Urinary bladder (tissue), 3 donors: ENCODE measurements at regions not wholly inside any gene's neighbourhood (a gene's known extent, or its start where the extent isn't known, plus 50 kb on each side); places are given as distances from the start of the nearest gene placed in this dataset.
"Not testable (repeated sequence)": the region's sequence is repeated elsewhere in the genome, so short reads cannot be mapped to it uniquely, and the experiment has no call there.

ENCODE experiments used
- DNase-seq: peaks from one replicate; pipeline ENCODE4 v3.0.0-alpha.2; 2015; ENCODE audit errors: extremely low spot score
- H3K27ac ChIP-seq: one replicate; pipeline ENCODE4 v1.5.1; 2013; ENCODE audit warnings: low read depth, mild to moderate bottlenecking, moderate library complexity
- H3K36me3 ChIP-seq: one replicate; pipeline ENCODE4 v1.6.1; 2013; ENCODE audit warnings: mild to moderate bottlenecking, moderate library complexity; ENCODE audit not compliant: insufficient read depth
- H3K4me1 ChIP-seq: one replicate; pipeline ENCODE4 v1.6.1; 2013; ENCODE audit warnings: mild to moderate bottlenecking, moderate library complexity; ENCODE audit not compliant: insufficient read depth
- H3K4me3 ChIP-seq: one replicate; pipeline ENCODE4 v1.5.1; 2013; ENCODE audit warnings: low read depth, low read length
- WGBS: extraction: QIAGEN DNeasy Blood & Tissue Kit; methylation state at CpG from one replicate; pipeline ENCODE4 v1.1.7; 2013; 5-methylcytosine and 5-hydroxymethylcytosine counted together
- donor health status: healthy with polysubstance abuse.
- donor health status: healthy.

- Histone ChIP-seq H3K4me3 (no peak overlapping the region), H3K36me3 (no peaks in the 10 kb centered on the region), H3K4me1 (no peaks in the 10 kb centered on the region), H3K27ac (no peak overlapping the region)
- no peak for DNase-seq
- 74% methylated on average over 16 of the region's 16 CpGs for WGBS
Measured at GRCh38 chr2:239820836-239821693, 204.1 kb downstream of the NDUFA10 start.

- Histone ChIP-seq H3K4me1 (no peaks in the 10 kb centered on the region), H3K27ac (no peak overlapping the region), H3K4me3 (no peak overlapping the region), H3K36me3 (no peaks in the 10 kb centered on the region)
- WGBS, result 63% methylated on average over 17 of the region's 17 CpGs
- no peak for DNase-seq
Measured at GRCh38 chr2:239819974-239820555, 205.1 kb downstream of the NDUFA10 start.

GRCh38 chr2:239819091-239819973 lies 205.8 kb downstream of the NDUFA10 start:
- WGBS, result 90% methylated on average over 17 of the region's 17 CpGs
- H3K36me3 ChIP-seq, result no peaks in the 10 kb centered on the region
- no peaks in the 10 kb centered on the region for H3K4me1 ChIP-seq
- no peak overlapping the region for H3K4me3 ChIP-seq
- no peak for DNase-seq
- no peak overlapping the region for H3K27ac ChIP-seq

- H3K27ac ChIP-seq, result no peak overlapping the region
- no peak for DNase-seq
- H3K36me3 ChIP-seq, result no peaks in the 10 kb centered on the region
- H3K4me3 ChIP-seq, result no peak overlapping the region
- no peaks in the 10 kb centered on the region for H3K4me1 ChIP-seq
- 88% methylated on average over 9 of the region's 9 CpGs for WGBS
Measured at GRCh38 chr2:239818531-239819011, 206.6 kb downstream of the NDUFA10 start.

GRCh38 chr2:239818086-239818485 lies 207.1 kb downstream of the NDUFA10 start:
- no peak for DNase-seq
- Histone ChIP-seq H3K36me3 (no peaks in the 10 kb centered on the region), H3K27ac (no peak overlapping the region), H3K4me3 (no peak overlapping the region), H3K4me1 (no peaks in the 10 kb centered on the region)
- WGBS, result 92% methylated on average over 5 of the region's 5 CpGs

GRCh38 chr2:239817468-239818031 lies 207.6 kb downstream of the NDUFA10 start:
- DNase-seq, H3K36me3 ChIP-seq, H3K4me3 ChIP-seq, H3K27ac ChIP-seq, H3K4me1 ChIP-seq: not testable (repeated sequence)
- WGBS, result 86% methylated on average over 8 of the region's 8 CpGs

- H3K4me1 ChIP-seq, result no peaks in the 10 kb centered on the region
- no peaks in the 10 kb centered on the region for H3K36me3 ChIP-seq
- no peak overlapping the region for H3K27ac ChIP-seq
- no peak overlapping the region for H3K4me3 ChIP-seq
- no peak for DNase-seq
- 78% methylated on average over 17 of the region's 17 CpGs for WGBS
Measured at GRCh38 chr2:239816576-239817467, 208.3 kb downstream of the NDUFA10 start.

- Histone ChIP-seq H3K4me1 (no peaks in the 10 kb centered on the region), H3K36me3 (no peaks in the 10 kb centered on the region), H3K4me3 (no peak overlapping the region), H3K27ac (no peak overlapping the region)
- 32% methylated on average over 12 of the region's 12 CpGs for WGBS
- DNase-seq, result no peak
Measured at GRCh38 chr2:239815671-239816070, 209.5 kb downstream of the NDUFA10 start.

GRCh38 chr2:239814861-239815601 lies 210.1 kb downstream of the NDUFA10 start:
- Histone ChIP-seq H3K4me1 (no peaks in the 10 kb centered on the region), H3K27ac (no peak overlapping the region), H3K4me3 (no peak overlapping the region), H3K36me3 (no peaks in the 10 kb centered on the region)
- WGBS, result 33% methylated on average over 19 of the region's 19 CpGs
- DNase-seq, result no peak

- no peaks in the 10 kb centered on the region for H3K4me1 ChIP-seq
- H3K4me3 ChIP-seq, result no peak overlapping the region
- no peak overlapping the region for H3K27ac ChIP-seq
- 27% methylated on average over 15 of the region's 15 CpGs for WGBS
- no peaks in the 10 kb centered on the region for H3K36me3 ChIP-seq
- DNase-seq, result peak; percentile 35
Measured at GRCh38 chr2:239814116-239814860, 210.9 kb downstream of the NDUFA10 start.

- no peak for DNase-seq
- no peak overlapping the region for H3K4me3 ChIP-seq
- no peaks in the 10 kb centered on the region for H3K4me1 ChIP-seq
- H3K27ac ChIP-seq, result no peak overlapping the region
- H3K36me3 ChIP-seq, result no peaks in the 10 kb centered on the region
- 66% methylated on average over 27 of the region's 27 CpGs for WGBS
Measured at GRCh38 chr2:239813261-239814115, 211.7 kb downstream of the NDUFA10 start.
